H9 (cell line): ENCODE measurements at regions not wholly inside any gene's neighbourhood (a gene's known extent, or its start where the extent isn't known, plus 50 kb on each side); places are given as distances from the start of the nearest gene placed in this dataset.

Source experiments
- DNase-seq: peaks from one replicate; pipeline ENCODE4 v3.0.0-alpha.2; 2017
- H2AFZ ChIP-seq: one replicate; pipeline ENCODE4 v1.6.1; 2013; ENCODE audit warnings: mild to moderate bottlenecking, low read length, control low read depth, moderate library complexity
- H2AK5ac ChIP-seq: 2 replicates; pipeline ENCODE4 v1.6.1; 2013; ENCODE audit warnings: low read length, control low read depth, mixed read lengths; ENCODE audit not compliant: insufficient read length
- H2BK120ac ChIP-seq: one replicate; pipeline ENCODE4 v1.6.1; 2013; ENCODE audit warnings: low read depth, mild to moderate bottlenecking, low read length, control low read depth, inconsistent platforms; ENCODE audit not compliant: poor library complexity, severe bottlenecking
- H2BK12ac ChIP-seq: 2 replicates; pipeline ENCODE4 v1.6.1; 2013; ENCODE audit warnings: low read length, control low read depth, mixed read lengths, low read depth; ENCODE audit not compliant: insufficient read length
- H2BK15ac ChIP-seq: 2 replicates; pipeline ENCODE4 v1.6.1; 2013; ENCODE audit warnings: low read depth, low read length, control low read depth
- H2BK20ac ChIP-seq: one replicate; pipeline ENCODE4 v1.6.1; 2013; ENCODE audit warnings: low read depth, mild to moderate bottlenecking, low read length, control low read depth, inconsistent platforms; ENCODE audit not compliant: poor library complexity, severe bottlenecking
- H2BK5ac ChIP-seq: 2 replicates; pipeline ENCODE4 v1.6.1; 2013; ENCODE audit warnings: low read length, control low read depth, mixed read lengths; ENCODE audit not compliant: insufficient read length
- H3K14ac ChIP-seq: 2 replicates; pipeline ENCODE4 v1.6.1; 2013; ENCODE audit warnings: low read length, control low read depth; ENCODE audit not compliant: insufficient read depth
- H3K18ac ChIP-seq: 2 replicates; pipeline ENCODE4 v1.6.1; 2013; ENCODE audit warnings: low read depth, mild to moderate bottlenecking, mixed read lengths, low read length, control low read depth; ENCODE audit not compliant: insufficient read length
- H3K23ac ChIP-seq: 2 replicates; pipeline ENCODE4 v1.6.1; 2013; ENCODE audit warnings: low read length, control low read depth, mixed read lengths, low read depth; ENCODE audit not compliant: insufficient read length
- H3K23me2 ChIP-seq: 2 replicates; pipeline ENCODE4 v1.6.1; 2013; ENCODE audit warnings: low read depth, mild to moderate bottlenecking, mixed read lengths, low read length, control low read depth; ENCODE audit not compliant: insufficient read length, poor library complexity, severe bottlenecking
- H3K27ac ChIP-seq: 2 replicates; pipeline ENCODE4 v1.5.1; 2013; ENCODE audit warnings: low read length, control low read depth, mixed read lengths, low read depth; ENCODE audit not compliant: insufficient read length
- H3K27me3 ChIP-seq: 2 replicates; pipeline ENCODE4 v1.6.1; 2013; ENCODE audit warnings: low read length, control low read depth, inconsistent platforms; ENCODE audit not compliant: insufficient read depth
- H3K4ac ChIP-seq: 2 replicates; pipeline ENCODE4 v1.6.1; 2013; ENCODE audit warnings: low read depth, mild to moderate bottlenecking, control low read depth, inconsistent platforms, low read length, moderate library complexity
- H3K4me1 ChIP-seq: 2 replicates; pipeline ENCODE4 v1.6.1; 2013; ENCODE audit warnings: low read length, control low read depth, inconsistent platforms; ENCODE audit not compliant: insufficient read depth
- H3K4me2 ChIP-seq: 2 replicates; pipeline ENCODE4 v1.6.1; 2013; ENCODE audit warnings: low read length, control low read depth, mixed read lengths; ENCODE audit not compliant: insufficient read length, insufficient read depth
- H3K56ac ChIP-seq: 2 replicates; pipeline ENCODE4 v1.6.1; 2013; ENCODE audit warnings: low read depth, mild to moderate bottlenecking, mixed read lengths, low read length, control low read depth; ENCODE audit not compliant: insufficient read length
- H3K79me1 ChIP-seq: 2 replicates; pipeline ENCODE4 v1.6.1; 2013; ENCODE audit warnings: low read depth, mild to moderate bottlenecking, moderate library complexity, low read length, control low read depth, inconsistent platforms; ENCODE audit not compliant: insufficient read depth, poor library complexity, severe bottlenecking
- H3K79me2 ChIP-seq: 2 replicates; pipeline ENCODE4 v1.6.1; 2013; ENCODE audit warnings: low read length, control low read depth, inconsistent platforms; ENCODE audit not compliant: insufficient read depth
- H3K9ac ChIP-seq: 2 replicates; pipeline ENCODE4 v1.6.1; 2013; ENCODE audit warnings: low read length, control low read depth, mixed read lengths; ENCODE audit not compliant: insufficient read length; ENCODE audit errors: extremely low read depth
- H3K9me3 ChIP-seq: one replicate; pipeline ENCODE4 v1.6.1; 2013; ENCODE audit warnings: low read depth, low read length, inconsistent platforms; ENCODE audit not compliant: control insufficient read depth
- H3T11ph ChIP-seq: one replicate; pipeline ENCODE4 v1.6.1; 2013; ENCODE audit warnings: mild to moderate bottlenecking, low read length, control low read depth, inconsistent platforms
- H4K20me1 ChIP-seq: one replicate; pipeline ENCODE4 v1.6.1; 2013; ENCODE audit not compliant: control insufficient read depth, insufficient read length, insufficient read depth
- H4K5ac ChIP-seq: 2 replicates; pipeline ENCODE4 v1.6.1; 2013; ENCODE audit warnings: low read depth, mild to moderate bottlenecking, mixed read lengths, low read length, control low read depth; ENCODE audit not compliant: insufficient read length
- H4K8ac ChIP-seq: replicated peaks from 2 replicates; pipeline ENCODE4 v1.6.1; 2013; ENCODE audit warnings: low read length, control low read depth, mixed read lengths, low read depth; ENCODE audit not compliant: insufficient read length
- H4K91ac ChIP-seq: 2 replicates; pipeline ENCODE4 v1.6.1; 2013; ENCODE audit warnings: low read depth, mild to moderate bottlenecking, moderate library complexity, mixed read lengths, low read length, control low read depth; ENCODE audit not compliant: insufficient read length
- H3K27ac Mint-ChIP-seq, 3 experiments: 2 replicates in 2 of 3; 3 replicates in 1 of 3; pipeline ENCODE4 v1.8.0; 2020 to 2021; ENCODE audit warnings: mixed read lengths in 3 of 3, mild to moderate bottlenecking in 1 of 3, moderate library complexity in 1 of 3
- H3K27me3 Mint-ChIP-seq: 2 replicates; pipeline ENCODE4 v1.8.0; 2021; ENCODE audit warnings: low read depth, mild to moderate bottlenecking, moderate library complexity, mixed read lengths
- H3K36me3 Mint-ChIP-seq, 3 experiments: 2 replicates in 2 of 3; 3 replicates in 1 of 3; pipeline ENCODE4 v1.8.0; 2020 to 2021; ENCODE audit warnings: low read depth in 3 of 3, mixed read lengths in 3 of 3; ENCODE audit not compliant: insufficient read depth in 1 of 3
- H3K4me1 Mint-ChIP-seq, 2 experiments: 2 replicates each; pipeline ENCODE4 v1.8.0; 2020; ENCODE audit warnings: mixed read lengths in 2 of 2
- H3K4me3 Mint-ChIP-seq, 2 experiments: 2 replicates in 1 of 2; 3 replicates in 1 of 2; pipeline ENCODE4 v1.8.0; 2020 to 2021; ENCODE audit warnings: mild to moderate bottlenecking in 2 of 2, mixed read lengths in 2 of 2, moderate library complexity in 1 of 2
- H3K9me3 Mint-ChIP-seq, 2 experiments: 2 replicates in 1 of 2; 3 replicates in 1 of 2; pipeline ENCODE4 v1.8.0; 2020; ENCODE audit warnings: mild to moderate bottlenecking in 2 of 2, mixed read lengths in 2 of 2, moderate library complexity in 1 of 2
- CTCF ChIP-seq: fragments of 200-600 bp; sonication (generic); conservative IDR thresholded peaks from 3 replicates; pipeline ENCODE4 v1.8.0; 2021; ENCODE audit warnings: antibody characterized with exemption, mild to moderate bottlenecking
- WGBS: extraction: QIAGEN DNeasy Blood & Tissue Kit; methylation state at CpG from one replicate; pipeline ENCODE4 v1.1.7; 2013; ENCODE audit warnings: missing lambda C conversion rate, low lambda C conversion rate, mixed read lengths; ENCODE audit not compliant: insufficient read length; ENCODE audit errors: extremely low coverage; 5-methylcytosine and 5-hydroxymethylcytosine counted together

DNA sequence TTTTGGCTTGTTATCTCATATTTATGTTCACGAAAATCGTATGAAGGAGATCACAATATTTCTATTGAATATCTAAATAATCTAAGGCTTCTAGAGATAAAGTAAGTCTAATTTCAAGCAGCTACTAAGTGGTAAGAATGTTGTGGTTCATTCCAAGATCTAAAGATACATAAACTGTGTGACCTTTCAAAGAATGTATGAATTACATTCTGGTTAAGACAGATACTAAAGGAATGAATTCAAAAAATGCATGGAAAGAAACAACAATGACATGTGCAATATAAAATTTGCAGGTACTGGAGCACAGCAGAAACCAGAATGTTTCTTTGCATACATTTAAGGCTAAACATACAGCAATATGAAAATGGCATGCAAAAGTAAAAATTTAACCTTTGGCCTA, 1214.6 kb downstream of the CDH8 start:
- no peak overlapping the region for H4K8ac ChIP-seq
- H3K14ac ChIP-seq: no peak overlapping the region
- no peaks in the 10 kb centered on the region for H3K4me1 ChIP-seq
- no peak overlapping the region for H3K4ac ChIP-seq
- no peak overlapping the region for H3K27ac ChIP-seq
- H3K23me2 ChIP-seq: no peaks in the 10 kb centered on the region
- H2AFZ ChIP-seq: no peak overlapping the region
- no peak overlapping the region for H2BK12ac ChIP-seq
- no peak overlapping the region for H3K56ac ChIP-seq
- DNase-seq: no peak
- H3K79me1 ChIP-seq: no peaks in the 10 kb centered on the region
- H2AK5ac ChIP-seq: no peak overlapping the region
- no peaks in the 10 kb centered on the region for H3K9me3 Mint-ChIP-seq
- H3K79me2 ChIP-seq: no peaks in the 10 kb centered on the region
- no peaks in the 10 kb centered on the region for H4K20me1 ChIP-seq
- no peak overlapping the region for H4K5ac ChIP-seq
- H3K27ac Mint-ChIP-seq: no peak overlapping the region
- H2BK5ac ChIP-seq: no peak overlapping the region
- H3K18ac ChIP-seq: no peak overlapping the region
- H3K27me3 ChIP-seq: no peaks in the 10 kb centered on the region
- TF ChIP-seq CTCF: no peak
- no peak overlapping the region for H3T11ph ChIP-seq
- H3K4me2 ChIP-seq: no peak overlapping the region
- no peaks in the 10 kb centered on the region for H3K4me1 Mint-ChIP-seq
- no peak overlapping the region for H4K91ac ChIP-seq
- H3K9me3 ChIP-seq: no peaks in the 10 kb centered on the region
- H3K36me3 Mint-ChIP-seq: no peaks in the 10 kb centered on the region
- no peak overlapping the region for H2BK20ac ChIP-seq
- no peak overlapping the region for H3K9ac ChIP-seq
- no peak overlapping the region for H3K23ac ChIP-seq
- H3K4me3 Mint-ChIP-seq: no peak overlapping the region
- no peaks in the 10 kb centered on the region for H3K27me3 Mint-ChIP-seq
- WGBS: no CpG with 5 or more reads among the region's 2 CpGs
- H2BK15ac ChIP-seq: no peak overlapping the region
- no peak overlapping the region for H2BK120ac ChIP-seq
